GM19467 (cell line): ENCODE measurements at regions not wholly inside any gene's neighbourhood (a gene's known extent, or its start where the extent isn't known, plus 50 kb on each side); places are given as distances from the start of the nearest gene placed in this dataset.

Source experiments
- ATAC-seq: cut with Tn5 transposase; IDR thresholded peaks from one replicate; pipeline ENCODE4 v1.9.1; 2021; ENCODE audit warnings: mild to moderate bottlenecking, moderate library complexity; ENCODE audit not compliant: unreplicated experiment

- ATAC-seq, result no peak
Measured at GRCh38 chr2:64820901-64821300, 167.2 kb upstream of the SERTAD2 start.

- ATAC-seq, result no peak
Measured at GRCh38 chr2:64823794-64824193, 165.4 kb upstream of the SLC1A4 start.

- no peak for ATAC-seq
Measured at GRCh38 chr2:64825831-64826491, 163.2 kb upstream of the SLC1A4 start.

- ATAC-seq, result no peak
Measured at GRCh38 chr2:64826703-64827102, 162.5 kb upstream of the SLC1A4 start.

GRCh38 chr2:64828261-64828660 is 160.9 kb upstream of the SLC1A4 start:
- no peak for ATAC-seq

GRCh38 chr2:64829525-64829924 is 159.7 kb upstream of the SLC1A4 start:
- no peak for ATAC-seq

- ATAC-seq, result peak; percentile 78
Measured at GRCh38 chr2:64831134-64831976, 157.8 kb upstream of the SLC1A4 start.

- no peak for ATAC-seq
Measured at GRCh38 chr2:64831977-64832328, 157.2 kb upstream of the SLC1A4 start.

- ATAC-seq, result no peak
Measured at GRCh38 chr2:64832936-64833335, 156.3 kb upstream of the SLC1A4 start.

- no peak for ATAC-seq
Measured at GRCh38 chr2:64836566-64836965, 152.6 kb upstream of the SLC1A4 start.

- no peak for ATAC-seq
Measured at GRCh38 chr2:64837116-64837731, 152.0 kb upstream of the SLC1A4 start.

GRCh38 chr2:64837925-64838641 is 151.1 kb upstream of the SLC1A4 start:
- ATAC-seq, result no peak

- ATAC-seq, result no peak
Measured at GRCh38 chr2:64838817-64839216, 150.4 kb upstream of the SLC1A4 start.

GRCh38 chr2:64839844-64840243 is 149.4 kb upstream of the SLC1A4 start:
- ATAC-seq, result peak; percentile 88

- ATAC-seq, result peak; percentile 4
Measured at GRCh38 chr2:64840426-64840881, 148.7 kb upstream of the SLC1A4 start.

GRCh38 chr2:64841461-64841860 is 147.7 kb upstream of the SLC1A4 start:
- ATAC-seq, result no peak

GRCh38 chr2:64842030-64842429 is 147.2 kb upstream of the SLC1A4 start:
- no peak for ATAC-seq

GRCh38 chr2:64844087-64844486 is 145.1 kb upstream of the SLC1A4 start:
- no peak for ATAC-seq

GRCh38 chr2:64845273-64845905 is 143.8 kb upstream of the SLC1A4 start:
- no peak for ATAC-seq

- ATAC-seq, result no peak
Measured at GRCh38 chr2:64846177-64846576, 143.0 kb upstream of the SLC1A4 start.

GRCh38 chr2:64847930-64848329 is 141.3 kb upstream of the SLC1A4 start:
- no peak for ATAC-seq
